GM19438 (cell line): ENCODE measurements at regions not wholly inside any gene's neighbourhood (a gene's known extent, or its start where the extent isn't known, plus 50 kb on each side); places are given as distances from the start of the nearest gene placed in this dataset.

Experiments used
- ATAC-seq: cut with Tn5 transposase; IDR thresholded peaks from one replicate; pipeline ENCODE4 v1.9.1; 2021; ENCODE audit warnings: low read depth; ENCODE audit not compliant: unreplicated experiment

GRCh38 chr7:30212701-30213111 is 71.7 kb upstream of the ZNRF2 start:
- ATAC-seq: no peak

- no peak for ATAC-seq
Observed at GRCh38 chr7:30213637-30214036, 70.8 kb upstream of the ZNRF2 start.

- no peak for ATAC-seq
Observed at GRCh38 chr7:30214651-30215137, 69.7 kb upstream of the ZNRF2 start.

GRCh38 chr7:30221764-30222163 is 62.6 kb upstream of the ZNRF2 start:
- ATAC-seq: no peak

- no peak for ATAC-seq
Observed at GRCh38 chr7:30222515-30223215, 61.7 kb upstream of the ZNRF2 start.

- ATAC-seq: no peak
Observed at GRCh38 chr7:30223896-30224295, 60.5 kb upstream of the ZNRF2 start.

- ATAC-seq: no peak
Observed at GRCh38 chr7:30224511-30225062, 59.8 kb upstream of the ZNRF2 start.

- peak; percentile 76 for ATAC-seq
Observed at GRCh38 chr7:30225863-30226613, 58.4 kb upstream of the ZNRF2 start.

GRCh38 chr7:30226614-30227268 is 57.7 kb upstream of the ZNRF2 start:
- ATAC-seq: no peak

GRCh38 chr7:30231271-30231670 is 53.1 kb upstream of the ZNRF2 start:
- ATAC-seq: no peak

- ATAC-seq: no peak
Observed at GRCh38 chr7:30232391-30232790, 52.0 kb upstream of the ZNRF2 start.
